ENCODE measurements at regions not wholly inside any gene's neighbourhood (a gene's known extent, or its start where the extent isn't known, plus 50 kb on each side); places are given as distances from the start of the nearest gene placed in this dataset.

DNA sequence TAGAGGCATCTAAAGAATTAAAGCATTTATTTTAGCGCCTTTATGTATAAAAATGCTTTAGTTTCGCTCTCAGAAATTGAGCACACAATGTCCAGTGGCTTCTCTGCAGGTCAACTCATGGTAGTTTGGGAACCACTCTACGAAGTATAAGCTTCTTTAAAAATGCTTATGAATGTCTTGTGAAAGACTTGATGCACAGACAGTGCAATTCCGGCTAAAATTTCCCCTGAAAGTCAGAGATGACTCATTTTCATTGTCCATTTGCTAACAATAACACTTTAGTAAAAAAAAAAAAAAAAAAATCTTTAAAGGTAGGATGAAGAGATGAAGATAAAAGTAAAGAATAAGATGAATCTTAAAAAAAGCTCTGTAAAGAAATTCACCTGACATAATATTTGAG is 117.2 kb downstream of the PDHA2 start:
- Histone ChIP-seq H3K4me3 (ENCODE audit: low read depth, low read length) (no peak overlapping the region), H3K36me3 (ENCODE audit: control insufficient read depth, insufficient read depth, low read length) (no peaks in the 10 kb centered on the region), H3K9me3 (ENCODE audit: control insufficient read depth, insufficient read depth, low read length) (no peaks in the 10 kb centered on the region), H3K27ac (ENCODE audit: low read depth, low read length) (no peak overlapping the region), H3K27me3 (ENCODE audit: control insufficient read depth, insufficient read depth, low read length) (no peaks in the 10 kb centered on the region), H3K4me1 (ENCODE audit: control insufficient read depth, insufficient read depth, low read length) (no peaks in the 10 kb centered on the region)
- 93% methylated on average over 3 of the region's 4 CpGs for WGBS (ENCODE audit: insufficient coverage)
- no peak for DNase-seq (ENCODE audit: low read depth in 4 of 6, low spot score in 6 of 6)

GRCh38 chr4:95957759-95958158 is 117.9 kb downstream of the PDHA2 start:
- H3K4me1 ChIP-seq (ENCODE audit: control insufficient read depth, insufficient read depth, low read length): no peaks in the 10 kb centered on the region
- no peak overlapping the region for H3K27ac ChIP-seq (ENCODE audit: low read depth, low read length)
- WGBS (ENCODE audit: insufficient coverage): 71% methylated on average over 1 of the region's 3 CpGs
- no peaks in the 10 kb centered on the region for H3K27me3 ChIP-seq (ENCODE audit: control insufficient read depth, insufficient read depth, low read length)
- H3K9me3 ChIP-seq (ENCODE audit: control insufficient read depth, insufficient read depth, low read length): no peaks in the 10 kb centered on the region
- H3K36me3 ChIP-seq (ENCODE audit: control insufficient read depth, insufficient read depth, low read length): no peaks in the 10 kb centered on the region
- DNase-seq (ENCODE audit: low read depth in 4 of 6, low spot score in 6 of 6): peak in 1 of 6 donors; percentile 20
- no peak overlapping the region for H3K4me3 ChIP-seq (ENCODE audit: low read depth, low read length)

- no peak overlapping the region for H3K4me3 ChIP-seq (ENCODE audit: low read depth, low read length)
- H3K27me3 ChIP-seq (ENCODE audit: control insufficient read depth, insufficient read depth, low read length): no peaks in the 10 kb centered on the region
- peak in 1 of 6 donors; percentile 10 for DNase-seq (ENCODE audit: low read depth in 4 of 6, low spot score in 6 of 6)
- no peaks in the 10 kb centered on the region for H3K9me3 ChIP-seq (ENCODE audit: control insufficient read depth, insufficient read depth, low read length)
- H3K4me1 ChIP-seq (ENCODE audit: control insufficient read depth, insufficient read depth, low read length): no peaks in the 10 kb centered on the region
- no CpG with 5 or more reads among the region's 2 CpGs for WGBS (ENCODE audit: insufficient coverage)
- H3K27ac ChIP-seq (ENCODE audit: low read depth, low read length): no peak overlapping the region
- no peaks in the 10 kb centered on the region for H3K36me3 ChIP-seq (ENCODE audit: control insufficient read depth, insufficient read depth, low read length)
Measured at GRCh38 chr4:95959182-95959581, 119.3 kb downstream of the PDHA2 start.

GRCh38 chr4:95959633-95960032 is 119.7 kb downstream of the PDHA2 start:
- Histone ChIP-seq H3K27ac (ENCODE audit: low read depth, low read length) (no peak overlapping the region), H3K4me3 (ENCODE audit: low read depth, low read length) (no peak overlapping the region), H3K4me1 (ENCODE audit: control insufficient read depth, insufficient read depth, low read length) (no peaks in the 10 kb centered on the region), H3K9me3 (ENCODE audit: control insufficient read depth, insufficient read depth, low read length) (no peaks in the 10 kb centered on the region), H3K27me3 (ENCODE audit: control insufficient read depth, insufficient read depth, low read length) (no peaks in the 10 kb centered on the region), H3K36me3 (ENCODE audit: control insufficient read depth, insufficient read depth, low read length) (no peaks in the 10 kb centered on the region)
- DNase-seq (ENCODE audit: low read depth in 4 of 6, low spot score in 6 of 6): no peak
- WGBS (ENCODE audit: insufficient coverage): no CpG with 5 or more reads among the region's 2 CpGs

GRCh38 chr4:95963456-95963855 is 123.6 kb downstream of the PDHA2 start:
- Histone ChIP-seq H3K4me3 (ENCODE audit: low read depth, low read length) (no peak overlapping the region), H3K27ac (ENCODE audit: low read depth, low read length) (no peak overlapping the region), H3K27me3 (ENCODE audit: control insufficient read depth, insufficient read depth, low read length) (no peaks in the 10 kb centered on the region), H3K36me3 (ENCODE audit: control insufficient read depth, insufficient read depth, low read length) (no peaks in the 10 kb centered on the region), H3K4me1 (ENCODE audit: control insufficient read depth, insufficient read depth, low read length) (no peaks in the 10 kb centered on the region), H3K9me3 (ENCODE audit: control insufficient read depth, insufficient read depth, low read length) (no peaks in the 10 kb centered on the region)
- no peak for DNase-seq (ENCODE audit: low read depth in 4 of 6, low spot score in 6 of 6)
- no CpG with 5 or more reads among the region's 3 CpGs for WGBS (ENCODE audit: insufficient coverage)

GRCh38 chr4:95979961-95980876 is 140.3 kb downstream of the PDHA2 start:
- WGBS (ENCODE audit: insufficient coverage): 97% methylated on average over 13 of the region's 13 CpGs
- no peaks in the 10 kb centered on the region for H3K27me3 ChIP-seq (ENCODE audit: control insufficient read depth, insufficient read depth, low read length)

DNA sequence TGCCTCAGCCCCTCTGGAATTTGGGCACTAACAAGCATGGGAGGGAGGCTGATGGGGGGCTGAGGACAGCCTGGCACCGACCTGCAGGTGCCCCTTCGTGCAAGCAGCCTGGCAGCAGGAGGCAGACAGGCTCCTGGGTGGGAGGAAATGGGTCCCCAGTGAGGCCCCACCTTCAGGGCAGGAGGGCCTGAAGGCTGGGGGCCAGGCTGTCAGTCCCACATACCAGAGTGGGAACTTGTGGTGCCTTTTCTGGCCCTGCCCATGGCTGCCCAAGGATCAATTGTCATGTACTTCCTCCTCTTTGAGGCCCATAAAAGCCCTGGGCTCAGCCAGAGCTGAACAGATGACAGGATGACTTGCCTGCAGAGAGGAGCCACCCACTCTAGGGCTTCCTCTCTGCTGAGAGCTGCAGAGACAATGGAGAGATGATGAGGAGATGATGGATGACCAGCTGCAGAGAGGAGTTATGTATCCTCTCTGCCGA is 141.0 kb downstream of the PDHA2 start:
- no peaks in the 10 kb centered on the region for H3K36me3 ChIP-seq (ENCODE audit: control insufficient read depth, insufficient read depth, low read length)
- WGBS (ENCODE audit: insufficient coverage): 97% methylated on average over 3 of the region's 3 CpGs
- DNase-seq (ENCODE audit: low read depth in 4 of 6, low spot score in 6 of 6): no peak
- no peaks in the 10 kb centered on the region for H3K4me1 ChIP-seq (ENCODE audit: control insufficient read depth, insufficient read depth, low read length)
- H3K27me3 ChIP-seq (ENCODE audit: control insufficient read depth, insufficient read depth, low read length): no peaks in the 10 kb centered on the region
- H3K4me3 ChIP-seq (ENCODE audit: low read depth, low read length): no peak overlapping the region
- H3K9me3 ChIP-seq (ENCODE audit: control insufficient read depth, insufficient read depth, low read length): no peaks in the 10 kb centered on the region
- no peak overlapping the region for H3K27ac ChIP-seq (ENCODE audit: low read depth, low read length)

More at GRCh38 chr4:95979961-95980876, 140.3 kb downstream of the PDHA2 start:
- Histone ChIP-seq H3K4me1 (ENCODE audit: control insufficient read depth, insufficient read depth, low read length) (no peaks in the 10 kb centered on the region), H3K4me3 (ENCODE audit: low read depth, low read length) (no peak overlapping the region), H3K9me3 (ENCODE audit: control insufficient read depth, insufficient read depth, low read length) (no peaks in the 10 kb centered on the region), H3K27ac (ENCODE audit: low read depth, low read length) (no peak overlapping the region), H3K36me3 (ENCODE audit: control insufficient read depth, insufficient read depth, low read length) (no peaks in the 10 kb centered on the region)
- DNase-seq (ENCODE audit: low read depth in 4 of 6, low spot score in 6 of 6): no peak

- Histone ChIP-seq H3K9me3 (ENCODE audit: control insufficient read depth, insufficient read depth, low read length) (no peaks in the 10 kb centered on the region), H3K4me1 (ENCODE audit: control insufficient read depth, insufficient read depth, low read length) (no peaks in the 10 kb centered on the region), H3K4me3 (ENCODE audit: low read depth, low read length) (no peak overlapping the region), H3K27ac (ENCODE audit: low read depth, low read length) (no peak overlapping the region), H3K36me3 (ENCODE audit: control insufficient read depth, insufficient read depth, low read length) (no peaks in the 10 kb centered on the region), H3K27me3 (ENCODE audit: control insufficient read depth, insufficient read depth, low read length) (no peaks in the 10 kb centered on the region)
- WGBS (ENCODE audit: insufficient coverage): 100% methylated on average over 2 of the region's 2 CpGs
- no peak for DNase-seq (ENCODE audit: low read depth in 4 of 6, low spot score in 6 of 6)
Measured at GRCh38 chr4:95981591-95981990, 141.7 kb downstream of the PDHA2 start.

DNA sequence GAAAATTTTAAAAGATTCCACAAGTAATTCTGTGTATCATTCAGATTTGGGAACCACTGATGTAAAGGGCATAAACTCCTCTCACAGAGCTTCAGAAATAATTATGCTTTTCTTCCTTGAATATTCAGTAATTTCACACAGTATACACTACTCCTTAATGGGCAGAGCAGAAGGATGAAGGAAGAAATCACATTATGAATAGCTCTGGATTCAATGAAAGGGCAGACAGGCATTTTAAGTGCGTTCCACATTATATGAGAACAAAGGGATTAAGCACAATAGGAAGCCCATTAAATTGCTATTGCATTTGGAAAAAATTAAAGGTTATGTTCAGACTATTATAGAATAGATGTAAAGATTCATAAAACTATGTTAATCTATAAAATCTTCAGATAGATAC is 142.6 kb downstream of the PDHA2 start:
- H3K36me3 ChIP-seq (ENCODE audit: control insufficient read depth, insufficient read depth, low read length): no peaks in the 10 kb centered on the region
- WGBS (ENCODE audit: insufficient coverage): no CpG with 5 or more reads among the region's 1 CpG
- DNase-seq (ENCODE audit: low read depth in 4 of 6, low spot score in 6 of 6): peak in 1 of 6 donors; percentile 36
- H3K27me3 ChIP-seq (ENCODE audit: control insufficient read depth, insufficient read depth, low read length): no peaks in the 10 kb centered on the region
- H3K4me3 ChIP-seq (ENCODE audit: low read depth, low read length): no peak overlapping the region
- no peak overlapping the region for H3K27ac ChIP-seq (ENCODE audit: low read depth, low read length)
- H3K9me3 ChIP-seq (ENCODE audit: control insufficient read depth, insufficient read depth, low read length): no peaks in the 10 kb centered on the region
- no peaks in the 10 kb centered on the region for H3K4me1 ChIP-seq (ENCODE audit: control insufficient read depth, insufficient read depth, low read length)

DNA sequence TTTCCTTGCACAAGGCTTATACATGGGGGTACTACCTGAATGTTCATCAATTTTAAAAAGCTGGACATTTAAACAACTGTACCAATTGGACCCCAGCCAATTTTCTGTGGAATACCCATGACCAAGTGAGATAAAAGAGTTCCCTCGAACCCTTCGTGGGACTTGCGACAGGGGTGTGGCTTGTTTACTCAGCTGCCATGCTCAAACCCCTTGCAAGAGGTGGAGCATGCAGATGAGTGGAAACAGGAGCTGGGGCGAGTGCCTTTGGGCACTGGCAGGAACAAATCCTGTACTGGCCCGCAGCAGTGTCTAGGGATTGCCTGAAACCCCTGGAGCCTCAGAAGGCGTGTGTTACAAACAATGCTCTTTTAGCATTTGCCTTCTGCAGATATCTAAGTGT is 144.2 kb downstream of the PDHA2 start:
- DNase-seq (ENCODE audit: low read depth in 4 of 6, low spot score in 6 of 6): no peak
- 85% methylated on average over 6 of the region's 6 CpGs for WGBS (ENCODE audit: insufficient coverage)
- no peak overlapping the region for H3K4me3 ChIP-seq (ENCODE audit: low read depth, low read length)

More for the DNA sequence above, 144.2 kb downstream of the PDHA2 start:
- Histone ChIP-seq H3K27ac (ENCODE audit: low read depth, low read length) (no peak overlapping the region), H3K27me3 (ENCODE audit: control insufficient read depth, insufficient read depth, low read length) (no peaks in the 10 kb centered on the region), H3K4me1 (ENCODE audit: control insufficient read depth, insufficient read depth, low read length) (no peaks in the 10 kb centered on the region), H3K9me3 (ENCODE audit: control insufficient read depth, insufficient read depth, low read length) (no peaks in the 10 kb centered on the region), H3K36me3 (ENCODE audit: control insufficient read depth, insufficient read depth, low read length) (no peaks in the 10 kb centered on the region)

Data from spinal cord (tissue), 9 donors.